Loucy (cell line): ENCODE measurements at regions not wholly inside any gene's neighbourhood (a gene's known extent, or its start where the extent isn't known, plus 50 kb on each side); places are given as distances from the start of the nearest gene placed in this dataset.

Experiments
- EZH2phosphoT487 ChIP-seq: fragments of 200-600 bp; IDR thresholded peaks from 2 replicates; pipeline ENCODE4 v1.6.1; 2018; ENCODE audit warnings: antibody characterized with exemption, mild to moderate bottlenecking, moderate library complexity, borderline replicate concordance
- TF ChIP-seq, protein P1 (sequence below): fragments of 200-600 bp; sonication (generic); conservative IDR thresholded peaks from 2 replicates; pipeline ENCODE4 v1.5.1; 2014; ENCODE audit warnings: mild to moderate bottlenecking, antibody characterized with exemption, low read length

DNA sequence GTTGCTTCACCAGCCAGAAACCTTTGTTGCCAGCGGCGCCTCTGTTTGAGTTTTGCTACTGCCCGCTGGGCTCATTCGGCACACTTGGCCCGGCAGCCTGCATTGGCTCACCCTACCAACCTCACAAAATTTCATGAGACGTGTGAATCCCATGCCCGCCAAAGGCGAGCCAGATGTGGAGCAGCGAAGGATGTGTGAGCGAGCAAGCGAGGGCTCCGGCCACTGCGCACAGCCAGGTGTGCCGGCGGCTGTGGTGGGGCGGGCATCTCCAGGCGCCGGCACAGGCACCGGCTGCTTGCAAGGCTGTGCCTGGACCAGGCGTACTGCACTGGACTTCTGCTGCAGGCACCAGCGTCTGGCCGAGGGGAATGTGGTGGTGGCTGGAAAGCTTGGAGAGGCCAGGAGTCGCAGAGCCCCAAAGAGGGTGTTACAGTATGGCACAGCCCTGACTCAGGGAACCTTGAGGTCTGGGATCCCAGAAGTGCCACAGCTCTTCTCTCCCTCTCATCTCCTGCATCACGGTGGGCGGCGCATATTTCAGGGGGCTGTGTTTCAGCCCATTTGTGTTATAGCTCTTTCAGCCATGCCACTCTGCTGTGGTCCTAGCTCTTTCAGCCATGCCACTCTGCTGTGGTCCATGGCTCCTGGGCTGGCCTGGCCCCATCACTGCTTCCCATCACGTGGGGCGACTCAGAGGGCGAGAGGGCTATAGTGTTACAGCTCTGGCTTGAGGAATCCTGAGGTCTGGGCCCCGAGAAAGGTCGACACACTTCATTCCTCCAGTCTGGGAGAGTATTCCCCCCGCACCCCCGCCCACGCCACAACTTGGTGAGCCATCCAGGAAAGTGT lies 592.0 kb upstream of the SLITRK5 start:
- TF ChIP-seq, protein P1, sequence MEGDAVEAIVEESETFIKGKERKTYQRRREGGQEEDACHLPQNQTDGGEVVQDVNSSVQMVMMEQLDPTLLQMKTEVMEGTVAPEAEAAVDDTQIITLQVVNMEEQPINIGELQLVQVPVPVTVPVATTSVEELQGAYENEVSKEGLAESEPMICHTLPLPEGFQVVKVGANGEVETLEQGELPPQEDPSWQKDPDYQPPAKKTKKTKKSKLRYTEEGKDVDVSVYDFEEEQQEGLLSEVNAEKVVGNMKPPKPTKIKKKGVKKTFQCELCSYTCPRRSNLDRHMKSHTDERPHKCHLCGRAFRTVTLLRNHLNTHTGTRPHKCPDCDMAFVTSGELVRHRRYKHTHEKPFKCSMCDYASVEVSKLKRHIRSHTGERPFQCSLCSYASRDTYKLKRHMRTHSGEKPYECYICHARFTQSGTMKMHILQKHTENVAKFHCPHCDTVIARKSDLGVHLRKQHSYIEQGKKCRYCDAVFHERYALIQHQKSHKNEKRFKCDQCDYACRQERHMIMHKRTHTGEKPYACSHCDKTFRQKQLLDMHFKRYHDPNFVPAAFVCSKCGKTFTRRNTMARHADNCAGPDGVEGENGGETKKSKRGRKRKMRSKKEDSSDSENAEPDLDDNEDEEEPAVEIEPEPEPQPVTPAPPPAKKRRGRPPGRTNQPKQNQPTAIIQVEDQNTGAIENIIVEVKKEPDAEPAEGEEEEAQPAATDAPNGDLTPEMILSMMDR: no peak
- TF ChIP-seq EZH2phosphoT487: no peak
